ENCODE measurements at regions not wholly inside any gene's neighbourhood (a gene's known extent, or its start where the extent isn't known, plus 50 kb on each side); places are given as distances from the start of the nearest gene placed in this dataset.

GRCh38 chr14:82073547-82073946 lies 539.9 kb upstream of the SEL1L start:
- TF ChIP-seq POLR2A (IDR thresholded peaks at IDR 0.05), result no peak
- TF ChIP-seq CTCF (IDR thresholded peaks at IDR 0.05), result no peak
